ENCODE measurements at regions not wholly inside any gene's neighbourhood (a gene's known extent, or its start where the extent isn't known, plus 50 kb on each side); places are given as distances from the start of the nearest gene placed in this dataset.

DNA sequence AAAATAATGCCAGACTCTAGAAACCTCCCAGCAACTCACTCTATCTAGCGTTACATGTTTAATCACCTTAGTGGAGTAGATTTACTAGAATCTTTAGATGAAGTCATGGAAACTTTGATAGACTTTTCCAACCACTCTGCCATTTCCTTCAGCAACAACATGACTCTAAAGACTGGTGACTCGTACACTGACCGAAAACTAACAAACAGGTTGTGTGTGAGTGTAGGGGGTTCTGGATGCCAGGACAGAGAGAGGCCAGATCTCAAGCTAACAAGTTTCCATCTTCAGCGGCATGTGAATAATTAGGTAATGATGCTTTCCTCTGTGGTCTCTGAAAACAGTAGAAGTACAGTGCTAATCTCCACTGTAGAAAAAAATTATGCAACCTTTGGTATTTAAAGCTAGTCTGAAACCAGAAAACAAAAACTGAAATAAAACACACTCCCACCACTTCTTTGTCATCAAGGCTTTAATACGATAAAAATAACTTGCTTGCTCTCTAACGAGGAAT, 286.4 kb downstream of the PRDM5 start:
- Histone ChIP-seq H3K9me3 (ENCODE audit: control insufficient read depth in 2 of 2, insufficient read depth in 1 of 2, low read depth in 1 of 2, low read length in 1 of 2) (no peaks in the 10 kb centered on the region), H3K4me1 (ENCODE audit: control insufficient read depth in 3 of 3, insufficient read depth in 2 of 3, low read depth in 1 of 3, low read length in 2 of 3) (no peaks in the 10 kb centered on the region), H3K4me3 (ENCODE audit: low read depth in 1 of 3, low read length in 3 of 3) (no peak overlapping the region), H3K27me3 (ENCODE audit: control insufficient read depth in 3 of 3, insufficient read depth in 3 of 3, low read length in 3 of 3) (no peaks in the 10 kb centered on the region), H3K36me3 (ENCODE audit: control insufficient read depth in 3 of 3, insufficient read depth in 2 of 3, low read depth in 1 of 3, low read length in 3 of 3) (no peaks in the 10 kb centered on the region), H3K27ac (ENCODE audit: low read depth in 1 of 3, low read length in 2 of 3) (no peak overlapping the region)
- no peak for DNase-seq
- 85 to 92% (median 86%) methylated on average over 6 of the region's 6 CpGs for WGBS, 3 donors
- no peak for FAIRE-seq

- Histone ChIP-seq H3K9me3 (ENCODE audit: control insufficient read depth in 2 of 2, insufficient read depth in 1 of 2, low read depth in 1 of 2, low read length in 1 of 2) (no peaks in the 10 kb centered on the region), H3K4me3 (ENCODE audit: low read depth in 1 of 3, low read length in 3 of 3) (no peak overlapping the region), H3K4me1 (ENCODE audit: control insufficient read depth in 3 of 3, insufficient read depth in 2 of 3, low read depth in 1 of 3, low read length in 2 of 3) (no peaks in the 10 kb centered on the region), H3K27ac (ENCODE audit: low read depth in 1 of 3, low read length in 2 of 3) (no peak overlapping the region), H3K36me3 (ENCODE audit: control insufficient read depth in 3 of 3, insufficient read depth in 2 of 3, low read depth in 1 of 3, low read length in 3 of 3) (no peaks in the 10 kb centered on the region), H3K27me3 (ENCODE audit: control insufficient read depth in 3 of 3, insufficient read depth in 3 of 3, low read length in 3 of 3) (no peaks in the 10 kb centered on the region)
- DNase-seq (no peak), FAIRE-seq (no peak)
Measured at GRCh38 chr4:120633810-120634209, 288.7 kb downstream of the PRDM5 start.

GRCh38 chr4:120630427-120630826, 292.1 kb downstream of the PRDM5 start:
- Histone ChIP-seq H3K4me3 (ENCODE audit: low read depth in 1 of 3, low read length in 3 of 3) (no peak overlapping the region), H3K27me3 (ENCODE audit: control insufficient read depth in 3 of 3, insufficient read depth in 3 of 3, low read length in 3 of 3) (no peaks in the 10 kb centered on the region), H3K27ac (ENCODE audit: low read depth in 1 of 3, low read length in 2 of 3) (no peak overlapping the region), H3K36me3 (ENCODE audit: control insufficient read depth in 3 of 3, insufficient read depth in 2 of 3, low read depth in 1 of 3, low read length in 3 of 3) (no peaks in the 10 kb centered on the region), H3K9me3 (ENCODE audit: control insufficient read depth in 2 of 2, insufficient read depth in 1 of 2, low read depth in 1 of 2, low read length in 1 of 2) (no peaks in the 10 kb centered on the region), H3K4me1 (ENCODE audit: control insufficient read depth in 3 of 3, insufficient read depth in 2 of 3, low read depth in 1 of 3, low read length in 2 of 3) (no peaks in the 10 kb centered on the region)
- WGBS, 3 donors, result 70 to 76% (median 71%) methylated on average over 1 of the region's 1 CpG
- FAIRE-seq, result no peak
- DNase-seq, result no peak

- no peaks in the 10 kb centered on the region for H3K9me3 ChIP-seq (ENCODE audit: control insufficient read depth in 2 of 2, insufficient read depth in 1 of 2, low read depth in 1 of 2, low read length in 1 of 2)
- no peaks in the 10 kb centered on the region for H3K36me3 ChIP-seq (ENCODE audit: control insufficient read depth in 3 of 3, insufficient read depth in 2 of 3, low read depth in 1 of 3, low read length in 3 of 3)
- H3K4me1 ChIP-seq (ENCODE audit: control insufficient read depth in 3 of 3, insufficient read depth in 2 of 3, low read depth in 1 of 3, low read length in 2 of 3), result no peaks in the 10 kb centered on the region
- WGBS, 3 donors, result 56 to 70% (median 62%) methylated on average over 3 of the region's 3 CpGs
- FAIRE-seq (no peak), DNase-seq (no peak)
- no peak overlapping the region for H3K4me3 ChIP-seq (ENCODE audit: low read depth in 1 of 3, low read length in 3 of 3)
- no peaks in the 10 kb centered on the region for H3K27me3 ChIP-seq (ENCODE audit: control insufficient read depth in 3 of 3, insufficient read depth in 3 of 3, low read length in 3 of 3)
- H3K27ac ChIP-seq (ENCODE audit: low read depth in 1 of 3, low read length in 2 of 3), result no peak overlapping the region
Measured at GRCh38 chr4:120629546-120630108, 292.9 kb downstream of the PRDM5 start.

DNA sequence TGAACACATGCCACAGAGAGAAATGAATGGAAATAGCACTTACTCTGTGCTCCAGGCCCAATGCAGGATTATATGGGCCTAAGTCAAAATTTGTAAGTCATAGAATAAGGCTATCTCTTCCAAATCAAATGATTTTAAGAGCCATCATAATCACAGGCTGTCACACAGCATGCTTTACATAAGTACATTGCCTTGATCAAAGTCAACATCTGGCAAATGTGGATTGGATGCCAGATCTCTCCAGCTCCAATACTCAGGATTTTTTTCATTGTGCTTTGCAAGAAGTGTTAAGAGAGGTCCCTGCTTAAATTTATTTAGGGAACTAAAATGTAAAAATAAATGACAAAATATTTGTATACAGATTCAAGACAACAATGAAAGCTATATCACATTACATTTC, 299.9 kb downstream of the PRDM5 start:
- Histone ChIP-seq H3K27ac (ENCODE audit: low read depth in 1 of 3, low read length in 2 of 3) (no peak overlapping the region), H3K27me3 (ENCODE audit: control insufficient read depth in 3 of 3, insufficient read depth in 3 of 3, low read length in 3 of 3) (no peaks in the 10 kb centered on the region), H3K36me3 (ENCODE audit: control insufficient read depth in 3 of 3, insufficient read depth in 2 of 3, low read depth in 1 of 3, low read length in 3 of 3) (no peaks in the 10 kb centered on the region), H3K4me3 (ENCODE audit: low read depth in 1 of 3, low read length in 3 of 3) (no peak overlapping the region), H3K4me1 (ENCODE audit: control insufficient read depth in 3 of 3, insufficient read depth in 2 of 3, low read depth in 1 of 3, low read length in 2 of 3) (no peaks in the 10 kb centered on the region), H3K9me3 (ENCODE audit: control insufficient read depth in 2 of 2, insufficient read depth in 1 of 2, low read depth in 1 of 2, low read length in 1 of 2) (no peaks in the 10 kb centered on the region)
- FAIRE-seq, result no peak
- no peak for DNase-seq

DNA sequence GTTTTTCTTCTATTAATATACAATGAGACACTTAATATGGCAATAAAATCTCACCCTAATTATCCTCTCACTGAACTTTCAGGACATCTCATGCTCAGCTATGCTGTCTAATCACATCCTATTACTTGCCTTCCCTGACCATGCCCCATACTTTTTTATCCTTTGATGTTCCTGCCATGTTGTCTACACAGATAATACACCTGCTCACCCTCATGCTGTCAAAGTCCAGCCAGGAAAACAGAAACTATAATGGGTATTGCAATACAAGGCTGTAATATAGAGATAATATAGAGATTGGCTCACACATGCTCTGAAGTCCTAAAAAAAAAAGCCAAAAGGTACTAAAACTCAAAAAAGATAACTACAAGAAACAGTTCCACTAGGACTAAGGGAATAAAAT, 305.4 kb downstream of the PRDM5 start:
- peak in 1 of 2 donors; percentile 44 for DNase-seq
- H3K36me3 ChIP-seq (ENCODE audit: control insufficient read depth in 3 of 3, insufficient read depth in 2 of 3, low read depth in 1 of 3, low read length in 3 of 3), result no peaks in the 10 kb centered on the region
- no peak overlapping the region for H3K27ac ChIP-seq (ENCODE audit: low read depth in 1 of 3, low read length in 2 of 3)
- no peaks in the 10 kb centered on the region for H3K27me3 ChIP-seq (ENCODE audit: control insufficient read depth in 3 of 3, insufficient read depth in 3 of 3, low read length in 3 of 3)
- H3K4me3 ChIP-seq (ENCODE audit: low read depth in 1 of 3, low read length in 3 of 3), result no peak overlapping the region
- no peak for FAIRE-seq
- H3K9me3 ChIP-seq (ENCODE audit: control insufficient read depth in 2 of 2, insufficient read depth in 1 of 2, low read depth in 1 of 2, low read length in 1 of 2), result no peaks in the 10 kb centered on the region
- no peaks in the 10 kb centered on the region for H3K4me1 ChIP-seq (ENCODE audit: control insufficient read depth in 3 of 3, insufficient read depth in 2 of 3, low read depth in 1 of 3, low read length in 2 of 3)

- no peaks in the 10 kb centered on the region for H3K9me3 ChIP-seq (ENCODE audit: control insufficient read depth in 2 of 2, insufficient read depth in 1 of 2, low read depth in 1 of 2, low read length in 1 of 2)
- no peaks in the 10 kb centered on the region for H3K27me3 ChIP-seq (ENCODE audit: control insufficient read depth in 3 of 3, insufficient read depth in 3 of 3, low read length in 3 of 3)
- H3K36me3 ChIP-seq (ENCODE audit: control insufficient read depth in 3 of 3, insufficient read depth in 2 of 3, low read depth in 1 of 3, low read length in 3 of 3), result no peaks in the 10 kb centered on the region
- no peak overlapping the region for H3K4me3 ChIP-seq (ENCODE audit: low read depth in 1 of 3, low read length in 3 of 3)
- H3K27ac ChIP-seq (ENCODE audit: low read depth in 1 of 3, low read length in 2 of 3), result no peak overlapping the region
- FAIRE-seq, result no peak
- no peaks in the 10 kb centered on the region for H3K4me1 ChIP-seq (ENCODE audit: control insufficient read depth in 3 of 3, insufficient read depth in 2 of 3, low read depth in 1 of 3, low read length in 2 of 3)
- DNase-seq, result no peak
- 81 to 91% (median 91%) methylated on average over 1 of the region's 1 CpG for WGBS, 3 donors
Measured at GRCh38 chr4:120616041-120616440, 306.5 kb downstream of the PRDM5 start.

GRCh38 chr4:120613778-120614177, 308.7 kb downstream of the PRDM5 start:
- H3K9me3 ChIP-seq (ENCODE audit: control insufficient read depth in 2 of 2, insufficient read depth in 1 of 2, low read depth in 1 of 2, low read length in 1 of 2), result no peaks in the 10 kb centered on the region
- FAIRE-seq (no peak), DNase-seq (no peak)
- H3K36me3 ChIP-seq (ENCODE audit: control insufficient read depth in 3 of 3, insufficient read depth in 2 of 3, low read depth in 1 of 3, low read length in 3 of 3), result no peaks in the 10 kb centered on the region
- H3K4me1 ChIP-seq (ENCODE audit: control insufficient read depth in 3 of 3, insufficient read depth in 2 of 3, low read depth in 1 of 3, low read length in 2 of 3), result no peaks in the 10 kb centered on the region
- 85 to 94% (median 91%) methylated on average over 1 of the region's 1 CpG for WGBS, 3 donors
- no peak overlapping the region for H3K27ac ChIP-seq (ENCODE audit: low read depth in 1 of 3, low read length in 2 of 3)
- H3K27me3 ChIP-seq (ENCODE audit: control insufficient read depth in 3 of 3, insufficient read depth in 3 of 3, low read length in 3 of 3), result no peaks in the 10 kb centered on the region
- H3K4me3 ChIP-seq (ENCODE audit: low read depth in 1 of 3, low read length in 3 of 3), result no peak overlapping the region

DNA sequence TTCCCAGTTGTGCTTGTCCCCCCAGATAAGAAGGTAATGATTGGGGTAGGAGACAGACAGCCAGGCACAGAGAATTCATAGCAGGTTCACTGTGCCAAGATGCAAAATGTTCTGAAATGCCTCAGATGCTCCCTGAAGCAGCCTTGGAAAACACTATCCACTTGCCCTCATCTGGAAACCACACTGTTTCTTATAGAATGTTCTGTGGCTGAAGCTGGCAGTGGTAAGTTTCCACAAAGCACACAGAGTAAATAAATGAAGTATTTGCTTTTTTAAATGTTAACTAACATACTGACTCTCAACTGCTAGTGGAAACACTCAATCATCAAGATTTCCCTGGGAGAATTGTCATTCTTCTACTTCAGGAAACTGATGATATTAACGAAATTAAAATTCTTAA, 311.4 kb downstream of the PRDM5 start:
- Histone ChIP-seq H3K4me3 (ENCODE audit: low read depth in 1 of 3, low read length in 3 of 3) (no peak overlapping the region), H3K36me3 (ENCODE audit: control insufficient read depth in 3 of 3, insufficient read depth in 2 of 3, low read depth in 1 of 3, low read length in 3 of 3) (no peaks in the 10 kb centered on the region), H3K9me3 (ENCODE audit: control insufficient read depth in 2 of 2, insufficient read depth in 1 of 2, low read depth in 1 of 2, low read length in 1 of 2) (no peaks in the 10 kb centered on the region), H3K27ac (ENCODE audit: low read depth in 1 of 3, low read length in 2 of 3) (no peak overlapping the region), H3K27me3 (ENCODE audit: control insufficient read depth in 3 of 3, insufficient read depth in 3 of 3, low read length in 3 of 3) (no peaks in the 10 kb centered on the region), H3K4me1 (ENCODE audit: control insufficient read depth in 3 of 3, insufficient read depth in 2 of 3, low read depth in 1 of 3, low read length in 2 of 3) (no peaks in the 10 kb centered on the region)
- DNase-seq (no peak), FAIRE-seq (no peak)
- 69 to 85% (median 72%) methylated on average over 1 of the region's 1 CpG for WGBS, 3 donors
